Vagina (tissue), 2 donors: ENCODE measurements at regions not wholly inside any gene's neighbourhood (a gene's known extent, or its start where the extent isn't known, plus 50 kb on each side); places are given as distances from the start of the nearest gene placed in this dataset.

Experiments used
- DNase-seq, 2 donors: peaks; one replicate each; pipeline ENCODE4 v3.0.0-alpha.2; 2017; ENCODE audit errors: extremely low spot score in 2 of 2
- H3K27ac ChIP-seq: fragments of 200-600 bp; sonication (generic); one replicate; pipeline ENCODE4 v1.5.1; 2019
- H3K27me3 ChIP-seq: fragments of 200-600 bp; sonication (generic); one replicate; pipeline ENCODE4 v1.5.1; 2019
- H3K36me3 ChIP-seq, 2 donors: fragments of 200-600 bp; sonication (generic); one replicate each; pipeline ENCODE4 v1.5.1; 2017 to 2019
- H3K4me1 ChIP-seq: fragments of 200-600 bp; sonication (generic); one replicate; pipeline ENCODE4 v1.5.1; 2019
- H3K4me3 ChIP-seq, 2 donors: fragments of 200-600 bp; sonication (generic); 1 replicate in 1 of 2; 2 replicates in 1 of 2; pipeline ENCODE4 v1.5.1; 2016 to 2019
- H3K9me3 ChIP-seq: fragments of 200-600 bp; sonication (generic); one replicate; pipeline ENCODE4 v1.5.1; 2019
- CTCF ChIP-seq, 3 experiments: fragments of 450-650 bp in 2 of 3; fragments of 200-600 bp in 1 of 3; sonication (generic) in 1 of 3; IDR thresholded peaks; one replicate each; pipeline ENCODE4 v1.5.1; 2017 to 2019; ENCODE audit warnings: antibody characterized with exemption in 3 of 3, mild to moderate bottlenecking in 2 of 3, moderate library complexity in 2 of 3
- POLR2A ChIP-seq, 2 donors: fragments of 450-650 bp; IDR thresholded peaks; one replicate each; pipeline ENCODE4 v1.6.1; 2017; ENCODE audit warnings: antibody characterized with exemption in 2 of 2, mild to moderate bottlenecking in 2 of 2, moderate library complexity in 2 of 2
- POLR2AphosphoS5 ChIP-seq, 2 donors: sonication (generic); formaldehyde crosslinking; IDR thresholded peaks; one replicate each; pipeline ENCODE4 v1.9.0; 2017; ENCODE audit warnings: antibody characterized with exemption in 2 of 2, mild to moderate bottlenecking in 2 of 2, low read depth in 1 of 2; ENCODE audit not compliant: insufficient read depth in 1 of 2
- intact Hi-C: fragments of 100-400 bp; cut with DNase I; formaldehyde crosslinking; loops from one replicate; pipeline ENCODE4 v1.15.1; 2023

- Histone ChIP-seq H3K27me3 (no peaks in the 10 kb centered on the region), H3K27ac (no peak overlapping the region), H3K9me3 (no peaks in the 10 kb centered on the region), H3K36me3 (no peaks in the 10 kb centered on the region), H3K4me3 (no peak overlapping the region), H3K4me1 (no peaks in the 10 kb centered on the region)
- TF ChIP-seq CTCF (IDR thresholded peaks at IDR 0.05) = no peak
- no peak for TF ChIP-seq POLR2A (IDR thresholded peaks at IDR 0.05)
- no peak for TF ChIP-seq POLR2AphosphoS5 (IDR thresholded peaks at IDR 0.05; ENCODE audit: insufficient read depth in 1 of 2, low read depth in 1 of 2)
- no peak for DNase-seq
- intact Hi-C loops = no loop called here
Measured at GRCh38 chr3:67227030-67227429, 228.9 kb downstream of the KBTBD8 start.

- no peaks in the 10 kb centered on the region for H3K36me3 ChIP-seq
- no peak for DNase-seq
- TF ChIP-seq POLR2AphosphoS5 (IDR thresholded peaks at IDR 0.05; ENCODE audit: insufficient read depth in 1 of 2, low read depth in 1 of 2) (no peak), POLR2A (IDR thresholded peaks at IDR 0.05) (no peak), CTCF (IDR thresholded peaks at IDR 0.05) (no peak)
- intact Hi-C loops = no loop called here
- H3K27ac ChIP-seq = no peak overlapping the region
- no peak overlapping the region for H3K4me3 ChIP-seq
- H3K27me3 ChIP-seq = no peaks in the 10 kb centered on the region
- no peaks in the 10 kb centered on the region for H3K9me3 ChIP-seq
- no peaks in the 10 kb centered on the region for H3K4me1 ChIP-seq
Measured at GRCh38 chr3:67228136-67228535, 230.0 kb downstream of the KBTBD8 start.

GRCh38 chr3:67232642-67233041 lies 234.5 kb downstream of the KBTBD8 start:
- intact Hi-C loops = no loop called here

GRCh38 chr3:67239353-67239752 lies 241.2 kb downstream of the KBTBD8 start:
- TF ChIP-seq CTCF (IDR thresholded peaks at IDR 0.05) = no peak
- TF ChIP-seq POLR2A (IDR thresholded peaks at IDR 0.05) = no peak
- no peak for TF ChIP-seq POLR2AphosphoS5 (IDR thresholded peaks at IDR 0.05; ENCODE audit: insufficient read depth in 1 of 2, low read depth in 1 of 2)
- no peaks in the 10 kb centered on the region for H3K27me3 ChIP-seq
- no peaks in the 10 kb centered on the region for H3K4me1 ChIP-seq
- H3K4me3 ChIP-seq = no peak overlapping the region
- H3K27ac ChIP-seq = no peak overlapping the region
- no peak for DNase-seq
- no peaks in the 10 kb centered on the region for H3K9me3 ChIP-seq
- H3K36me3 ChIP-seq = no peaks in the 10 kb centered on the region
- intact Hi-C loops = no loop called here

More at GRCh38 chr3:67232642-67233041, 234.5 kb downstream of the KBTBD8 start:
- TF ChIP-seq POLR2AphosphoS5 (IDR thresholded peaks at IDR 0.05; ENCODE audit: insufficient read depth in 1 of 2, low read depth in 1 of 2) (no peak), CTCF (IDR thresholded peaks at IDR 0.05) (no peak), POLR2A (IDR thresholded peaks at IDR 0.05) (no peak)
- Histone ChIP-seq H3K27ac (no peak overlapping the region), H3K4me1 (no peaks in the 10 kb centered on the region), H3K27me3 (no peaks in the 10 kb centered on the region), H3K36me3 (no peaks in the 10 kb centered on the region), H3K4me3 (no peak overlapping the region), H3K9me3 (no peaks in the 10 kb centered on the region)
- no peak for DNase-seq

- Histone ChIP-seq H3K36me3 (no peaks in the 10 kb centered on the region), H3K27me3 (no peaks in the 10 kb centered on the region), H3K4me1 (no peaks in the 10 kb centered on the region), H3K4me3 (no peak overlapping the region), H3K27ac (no peak overlapping the region), H3K9me3 (no peaks in the 10 kb centered on the region)
- no peak for TF ChIP-seq POLR2AphosphoS5 (IDR thresholded peaks at IDR 0.05; ENCODE audit: insufficient read depth in 1 of 2, low read depth in 1 of 2)
- TF ChIP-seq CTCF (IDR thresholded peaks at IDR 0.05) = no peak
- TF ChIP-seq POLR2A (IDR thresholded peaks at IDR 0.05) = no peak
- no peak for DNase-seq
- intact Hi-C loops = no loop called here
Measured at GRCh38 chr3:67241084-67241483, 243.0 kb downstream of the KBTBD8 start.
